ENCODE measurements at regions not wholly inside any gene's neighbourhood (a gene's known extent, or its start where the extent isn't known, plus 50 kb on each side); places are given as distances from the start of the nearest gene placed in this dataset.

GRCh38 chr18:52222211-52222610, 117.8 kb upstream of the DCC start:
- TF ChIP-seq CTCF (IDR thresholded peaks at IDR 0.05; ENCODE audit: low read length) (no peak), EZH2 (optimal IDR thresholded peaks at IDR 0.05; ENCODE audit: low read depth, low read length) (no peak)
